ENCODE measurements at regions not wholly inside any gene's neighbourhood (a gene's known extent, or its start where the extent isn't known, plus 50 kb on each side); places are given as distances from the start of the nearest gene placed in this dataset.

GRCh38 chr4:138330531-138330930 lies 88.4 kb upstream of the SLC7A11 start:
- no peaks in the 10 kb centered on the region for H3K27me3 Mint-ChIP-seq
- H3K36me3 Mint-ChIP-seq, result no peaks in the 10 kb centered on the region
- peaks cover 12% of the 10 kb centered on the region for H3K9me3 Mint-ChIP-seq
- DNase-seq (ENCODE audit: extremely low spot score, unreplicated experiment), result no peak
- H3K4me3 Mint-ChIP-seq, result no peak overlapping the region
- H3K27ac Mint-ChIP-seq, result no peak overlapping the region
- peaks cover 24% of the 10 kb centered on the region for H3K4me1 Mint-ChIP-seq (ENCODE audit: unreplicated experiment)
- TF ChIP-seq CTCF (conservative IDR thresholded peaks at IDR 0.05), result no peak

GRCh38 chr4:138329506-138330070 lies 87.4 kb upstream of the SLC7A11 start:
- H3K27ac Mint-ChIP-seq, result no peak overlapping the region
- no peaks in the 10 kb centered on the region for H3K27me3 Mint-ChIP-seq
- H3K36me3 Mint-ChIP-seq, result no peaks in the 10 kb centered on the region
- H3K4me1 Mint-ChIP-seq (ENCODE audit: unreplicated experiment), result peaks cover 20% of the 10 kb centered on the region
- TF ChIP-seq CTCF (conservative IDR thresholded peaks at IDR 0.05), result no peak
- DNase-seq (ENCODE audit: extremely low spot score, unreplicated experiment), result no peak
- H3K4me3 Mint-ChIP-seq, result no peak overlapping the region
- H3K9me3 Mint-ChIP-seq, result peaks cover 12% of the 10 kb centered on the region

- TF ChIP-seq CTCF (conservative IDR thresholded peaks at IDR 0.05), result no peak
- no peaks in the 10 kb centered on the region for H3K27me3 Mint-ChIP-seq
These were observed 85.2 kb upstream of the SLC7A11 start for GRCh38 chr4:138327338-138327737.

GRCh38 chr4:138320831-138321230 lies 78.7 kb upstream of the SLC7A11 start:
- no peak for DNase-seq (ENCODE audit: extremely low spot score, unreplicated experiment)
- Mint-ChIP-seq H3K27ac (no peak overlapping the region), H3K9me3 (peaks cover 5% of the 10 kb centered on the region)

More at GRCh38 chr4:138327338-138327737, 85.2 kb upstream of the SLC7A11 start:
- no peak for DNase-seq (ENCODE audit: extremely low spot score, unreplicated experiment)
- peaks cover 5% of the 10 kb centered on the region for H3K9me3 Mint-ChIP-seq
- no peak overlapping the region for H3K4me3 Mint-ChIP-seq
- no peak overlapping the region for H3K27ac Mint-ChIP-seq
- H3K36me3 Mint-ChIP-seq, result no peaks in the 10 kb centered on the region
- H3K4me1 Mint-ChIP-seq (ENCODE audit: unreplicated experiment), result peaks cover 17% of the 10 kb centered on the region

GRCh38 chr4:138320030-138320429 lies 77.9 kb upstream of the SLC7A11 start:
- Mint-ChIP-seq H3K27me3 (peaks cover 3% of the 10 kb centered on the region), H3K4me3 (no peak overlapping the region), H3K27ac (no peak overlapping the region), H3K4me1 (ENCODE audit: unreplicated experiment) (no peaks in the 10 kb centered on the region), H3K9me3 (peaks cover 5% of the 10 kb centered on the region), H3K36me3 (no peaks in the 10 kb centered on the region)
- TF ChIP-seq CTCF (conservative IDR thresholded peaks at IDR 0.05), result no peak
- no peak for DNase-seq (ENCODE audit: extremely low spot score, unreplicated experiment)

More at GRCh38 chr4:138320831-138321230, 78.7 kb upstream of the SLC7A11 start:
- no peak for TF ChIP-seq CTCF (conservative IDR thresholded peaks at IDR 0.05)
- H3K4me3 Mint-ChIP-seq, result no peak overlapping the region
- H3K27me3 Mint-ChIP-seq, result peaks cover 3% of the 10 kb centered on the region
- H3K36me3 Mint-ChIP-seq, result no peaks in the 10 kb centered on the region
- no peaks in the 10 kb centered on the region for H3K4me1 Mint-ChIP-seq (ENCODE audit: unreplicated experiment)

Measured in type B pancreatic cell (in vitro differentiated cells).